ENCODE measurements at regions not wholly inside any gene's neighbourhood (a gene's known extent, or its start where the extent isn't known, plus 50 kb on each side); places are given as distances from the start of the nearest gene placed in this dataset.
"Not testable (repeated sequence)": the region's sequence is repeated elsewhere in the genome, so short reads cannot be mapped to it uniquely, and the experiment has no call there.

GRCh38 chr14:98912655-98913054 lies 359.3 kb downstream of the BCL11B start:
- peak in 1 of 2 donors; percentile 35 for DNase-seq

- DNase-seq: no peak
Observed at GRCh38 chr14:98913967-98914650, 357.9 kb downstream of the BCL11B start.

- DNase-seq: no peak
Observed at GRCh38 chr14:98914942-98915341, 357.1 kb downstream of the BCL11B start.

- DNase-seq: no peak
Observed at GRCh38 chr14:98915625-98916024, 356.4 kb downstream of the BCL11B start.

GRCh38 chr14:98916036-98916435 lies 356.0 kb downstream of the BCL11B start:
- no peak for DNase-seq

GRCh38 chr14:98916476-98916875 lies 355.5 kb downstream of the BCL11B start:
- DNase-seq: no peak

- DNase-seq: no peak
Observed at GRCh38 chr14:98919434-98919833, 352.6 kb downstream of the BCL11B start.

- DNase-seq: not testable (repeated sequence)
Observed at GRCh38 chr14:98921306-98921705, 350.7 kb downstream of the BCL11B start.

- DNase-seq: no peak
Observed at GRCh38 chr14:98923596-98923995, 348.4 kb downstream of the BCL11B start.

GRCh38 chr14:98924046-98924445 lies 348.0 kb downstream of the BCL11B start:
- DNase-seq: no peak

GRCh38 chr14:98925354-98926040 lies 346.5 kb downstream of the BCL11B start:
- no peak for DNase-seq

- DNase-seq: peak; percentile 20 to 27
Observed at GRCh38 chr14:98926146-98926545, 345.9 kb downstream of the BCL11B start.

GRCh38 chr14:98926801-98927200 lies 345.2 kb downstream of the BCL11B start:
- no peak for DNase-seq

GRCh38 chr14:98927986-98928385 lies 344.0 kb downstream of the BCL11B start:
- DNase-seq: no peak

- DNase-seq: no peak
Observed at GRCh38 chr14:98928418-98928817, 343.6 kb downstream of the BCL11B start.

GRCh38 chr14:98931126-98931525 lies 340.9 kb downstream of the BCL11B start:
- DNase-seq: no peak

GRCh38 chr14:98931911-98932310 lies 340.1 kb downstream of the BCL11B start:
- peak; percentile 54 to 79 for DNase-seq

GRCh38 chr14:98932431-98933325 lies 339.3 kb downstream of the BCL11B start:
- DNase-seq: peak in 1 of 2 donors; percentile 12

GRCh38 chr14:98934569-98934968 lies 337.4 kb downstream of the BCL11B start:
- DNase-seq: not testable (repeated sequence)

GRCh38 chr14:98935921-98936320 lies 336.1 kb downstream of the BCL11B start:
- DNase-seq: no peak

GRCh38 chr14:98937021-98937420 lies 335.0 kb downstream of the BCL11B start:
- DNase-seq: no peak

GRCh38 chr14:98937712-98938505 lies 334.1 kb downstream of the BCL11B start:
- no peak for DNase-seq
